GM18907 (cell line): ENCODE measurements at regions not wholly inside any gene's neighbourhood (a gene's known extent, or its start where the extent isn't known, plus 50 kb on each side); places are given as distances from the start of the nearest gene placed in this dataset.
"Not testable (repeated sequence)": the region's sequence is repeated elsewhere in the genome, so short reads cannot be mapped to it uniquely, and the experiment has no call there.

ENCODE experiments used
- ATAC-seq: cut with Tn5 transposase; IDR thresholded peaks from one replicate; pipeline ENCODE4 v1.9.1; 2021; ENCODE audit warnings: mild to moderate bottlenecking, moderate library complexity; ENCODE audit not compliant: unreplicated experiment

- no peak for ATAC-seq
These were observed 59.2 kb downstream of the EMX2 start for GRCh38 chr10:117601716-117602115.

GRCh38 chr10:117603081-117603480 is 60.5 kb downstream of the EMX2 start:
- ATAC-seq = no peak

- no peak for ATAC-seq
These were observed 61.2 kb downstream of the EMX2 start for GRCh38 chr10:117603726-117604125.

GRCh38 chr10:117609095-117609795 is 66.7 kb downstream of the EMX2 start:
- ATAC-seq = no peak

- ATAC-seq = no peak
These were observed 67.2 kb downstream of the EMX2 start for GRCh38 chr10:117609796-117610170.

- no peak for ATAC-seq
These were observed 67.8 kb downstream of the EMX2 start for GRCh38 chr10:117610321-117610720.

- no peak for ATAC-seq
These were observed 69.6 kb downstream of the EMX2 start for GRCh38 chr10:117612113-117612512.

- ATAC-seq = no peak
These were observed 73.1 kb downstream of the EMX2 start for GRCh38 chr10:117615649-117616048.

- no peak for ATAC-seq
These were observed 73.6 kb downstream of the EMX2 start for GRCh38 chr10:117616179-117616578.

- ATAC-seq = no peak
These were observed 74.5 kb downstream of the EMX2 start for GRCh38 chr10:117617086-117617485.

GRCh38 chr10:117617659-117618058 is 75.1 kb downstream of the EMX2 start:
- no peak for ATAC-seq

GRCh38 chr10:117619223-117619622 is 76.7 kb downstream of the EMX2 start:
- ATAC-seq = no peak

- ATAC-seq = no peak
These were observed 77.3 kb downstream of the EMX2 start for GRCh38 chr10:117619707-117620405.

- ATAC-seq = no peak
These were observed 78.7 kb downstream of the EMX2 start for GRCh38 chr10:117621196-117621595.

GRCh38 chr10:117621795-117622420 is 79.4 kb downstream of the EMX2 start:
- ATAC-seq = no peak

GRCh38 chr10:117622471-117623184 is 80.1 kb downstream of the EMX2 start:
- no peak for ATAC-seq

- ATAC-seq = no peak
These were observed 83.7 kb downstream of the EMX2 start for GRCh38 chr10:117626228-117626627.

GRCh38 chr10:117627561-117627960 is 85.0 kb downstream of the EMX2 start:
- no peak for ATAC-seq

- ATAC-seq = not testable (repeated sequence)
These were observed 87.2 kb downstream of the EMX2 start for GRCh38 chr10:117629717-117630116.

- ATAC-seq = no peak
These were observed 89.0 kb downstream of the EMX2 start for GRCh38 chr10:117631276-117632145.

GRCh38 chr10:117632406-117632805 is 89.9 kb downstream of the EMX2 start:
- no peak for ATAC-seq
